ENCODE measurements at regions not wholly inside any gene's neighbourhood (a gene's known extent, or its start where the extent isn't known, plus 50 kb on each side); places are given as distances from the start of the nearest gene placed in this dataset.

DNA sequence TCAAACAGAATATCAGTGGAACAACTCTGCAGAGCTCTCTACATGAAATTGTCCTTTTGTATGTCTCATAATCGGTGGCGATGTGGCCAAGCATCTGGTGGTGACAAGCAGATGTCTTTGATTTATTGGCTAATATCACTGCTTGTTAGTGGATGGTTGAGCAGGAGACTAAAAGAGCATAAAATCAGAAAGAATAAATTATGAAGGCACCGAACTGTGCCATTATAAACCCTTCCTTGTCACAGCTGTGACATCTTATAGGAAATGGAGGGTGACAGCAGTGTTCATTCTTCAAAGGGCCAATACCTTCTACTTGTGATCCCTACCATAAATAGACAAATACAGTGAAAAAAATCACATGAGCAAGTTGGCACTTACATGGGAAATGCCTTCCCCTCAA is 1404.3 kb downstream of the MAT2B start:
- no peak overlapping the region for H3K4me3 ChIP-seq (ENCODE audit: insufficient read depth, low read depth, low read length)
- no peaks in the 10 kb centered on the region for H3K9me3 ChIP-seq (ENCODE audit: control insufficient read depth, low read length)
- 97 to 98% methylated on average over 2 to 3 of the region's 3 CpGs for WGBS, 2 experiments
- no peaks in the 10 kb centered on the region for H3K36me3 ChIP-seq (ENCODE audit: control insufficient read depth, insufficient read depth, low read length)
- H3K27me3 ChIP-seq (ENCODE audit: control insufficient read depth, insufficient read depth, low read length, poor library complexity, severe bottlenecking), result no peaks in the 10 kb centered on the region
- no peak overlapping the region for H3K27ac ChIP-seq (ENCODE audit: insufficient read depth, low read depth, low read length, poor library complexity, severe bottlenecking)
- no peaks in the 10 kb centered on the region for H3K4me1 ChIP-seq (ENCODE audit: control insufficient read depth, insufficient read depth, low read length)

DNA sequence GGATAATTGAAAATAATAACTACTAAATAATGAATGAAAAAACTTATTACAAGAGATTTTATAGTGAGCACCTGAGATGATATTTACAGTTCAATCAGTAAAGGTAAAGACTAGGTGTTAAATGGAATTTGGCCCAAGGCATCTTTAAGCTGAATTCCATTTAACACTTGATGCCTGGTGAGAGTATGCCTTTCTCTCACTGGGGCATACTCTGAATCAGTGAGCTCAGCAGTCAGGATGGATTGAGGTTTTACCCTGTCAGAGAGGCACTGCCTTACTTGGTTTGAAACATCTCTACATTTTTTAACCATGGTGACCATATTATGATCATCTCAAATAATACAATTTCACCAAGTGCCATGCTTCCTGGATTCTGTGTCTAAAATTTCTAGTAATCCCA is 1416.3 kb downstream of the MAT2B start:
- Histone ChIP-seq H3K4me3 (ENCODE audit: insufficient read depth, low read depth, low read length) (no peak overlapping the region), H3K9me3 (ENCODE audit: control insufficient read depth, low read length) (no peaks in the 10 kb centered on the region), H3K27ac (ENCODE audit: insufficient read depth, low read depth, low read length, poor library complexity, severe bottlenecking) (no peak overlapping the region), H3K36me3 (ENCODE audit: control insufficient read depth, insufficient read depth, low read length) (no peaks in the 10 kb centered on the region), H3K27me3 (ENCODE audit: control insufficient read depth, insufficient read depth, low read length, poor library complexity, severe bottlenecking) (no peaks in the 10 kb centered on the region), H3K4me1 (ENCODE audit: control insufficient read depth, insufficient read depth, low read length) (no peaks in the 10 kb centered on the region)

DNA sequence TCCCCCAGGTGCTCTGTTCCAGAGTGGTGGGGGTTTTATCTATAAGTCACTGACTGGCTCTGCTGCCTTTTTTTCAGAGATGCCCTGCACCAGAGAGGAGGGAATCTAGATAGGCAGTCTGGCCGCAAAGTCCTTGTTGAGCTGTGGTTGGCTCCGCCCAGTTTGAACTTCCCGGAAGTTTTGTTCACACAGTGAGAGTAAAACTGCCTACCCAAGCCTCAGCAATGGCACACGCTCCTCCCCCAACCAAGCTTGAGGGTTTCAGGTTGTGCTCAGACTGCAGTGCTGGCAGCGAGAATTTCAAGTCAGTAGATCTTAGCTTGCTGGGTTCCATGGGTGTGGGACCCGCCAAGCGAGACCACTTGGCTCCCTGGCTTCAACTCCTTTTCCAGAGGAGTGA is 1428.6 kb downstream of the MAT2B start:
- H3K36me3 ChIP-seq (ENCODE audit: control insufficient read depth, insufficient read depth, low read length), result no peaks in the 10 kb centered on the region
- no peaks in the 10 kb centered on the region for H3K9me3 ChIP-seq (ENCODE audit: control insufficient read depth, low read length)
- H3K4me1 ChIP-seq (ENCODE audit: control insufficient read depth, insufficient read depth, low read length), result no peaks in the 10 kb centered on the region
- H3K27ac ChIP-seq (ENCODE audit: insufficient read depth, low read depth, low read length, poor library complexity, severe bottlenecking), result no peak overlapping the region
- H3K27me3 ChIP-seq (ENCODE audit: control insufficient read depth, insufficient read depth, low read length, poor library complexity, severe bottlenecking), result no peaks in the 10 kb centered on the region
- 96 to 97% methylated on average over 7 of the region's 7 CpGs for WGBS, 2 experiments
- H3K4me3 ChIP-seq (ENCODE audit: insufficient read depth, low read depth, low read length), result no peak overlapping the region

DNA sequence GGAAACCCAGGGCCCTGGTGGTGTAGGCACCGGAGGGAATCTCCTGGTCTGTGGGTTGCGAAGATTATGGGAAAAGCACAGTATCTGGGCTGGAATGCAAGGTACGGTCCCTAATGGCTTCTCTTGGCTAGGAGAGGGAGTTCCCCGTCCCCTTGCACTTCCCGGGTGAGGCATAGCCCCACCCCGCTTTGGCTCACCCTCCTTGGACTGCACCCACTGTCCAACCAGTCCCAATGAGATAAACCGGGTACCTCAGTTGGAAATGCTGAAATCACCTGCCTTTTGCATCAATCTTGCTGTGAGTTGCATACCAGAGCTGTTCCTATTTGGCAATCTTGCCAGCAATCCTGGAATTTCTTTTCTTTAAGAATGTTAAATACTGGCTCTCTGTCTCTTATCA is 1429.1 kb downstream of the MAT2B start:
- 91 to 95% methylated on average over 7 of the region's 7 CpGs for WGBS, 2 experiments
- H3K4me1 ChIP-seq (ENCODE audit: control insufficient read depth, insufficient read depth, low read length), result no peaks in the 10 kb centered on the region
- H3K27ac ChIP-seq (ENCODE audit: insufficient read depth, low read depth, low read length, poor library complexity, severe bottlenecking), result no peak overlapping the region

DNA sequence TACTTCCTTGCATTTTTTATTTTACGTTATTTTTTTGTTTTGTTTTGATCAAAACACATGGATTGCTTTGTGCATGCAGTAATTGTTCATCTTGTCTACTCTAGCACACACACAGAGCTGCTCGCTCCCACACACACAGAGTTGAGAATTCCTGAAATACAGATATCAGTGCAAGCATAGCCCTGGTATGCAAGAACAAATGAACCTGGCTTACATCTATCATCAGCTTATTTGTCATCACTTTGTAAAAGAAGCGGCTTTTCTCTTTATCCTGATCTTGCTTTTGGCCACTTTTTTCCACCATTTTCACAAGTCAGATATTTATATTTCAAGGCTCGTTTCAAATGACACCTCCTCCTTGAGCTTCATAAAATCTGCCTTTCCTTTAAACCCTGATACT is 1435.7 kb downstream of the MAT2B start:
- no peak overlapping the region for H3K27ac ChIP-seq (ENCODE audit: insufficient read depth, low read depth, low read length, poor library complexity, severe bottlenecking)
- 91 to 95% methylated on average over 3 to 4 of the region's 4 CpGs for whole genome bisulfite sequencing, 2 experiments

More for the DNA sequence above, 1429.1 kb downstream of the MAT2B start:
- Histone ChIP-seq H3K36me3 (ENCODE audit: control insufficient read depth, insufficient read depth, low read length) (no peaks in the 10 kb centered on the region), H3K9me3 (ENCODE audit: control insufficient read depth, low read length) (no peaks in the 10 kb centered on the region), H3K27me3 (ENCODE audit: control insufficient read depth, insufficient read depth, low read length, poor library complexity, severe bottlenecking) (no peaks in the 10 kb centered on the region), H3K4me3 (ENCODE audit: insufficient read depth, low read depth, low read length) (no peak overlapping the region)

DNA sequence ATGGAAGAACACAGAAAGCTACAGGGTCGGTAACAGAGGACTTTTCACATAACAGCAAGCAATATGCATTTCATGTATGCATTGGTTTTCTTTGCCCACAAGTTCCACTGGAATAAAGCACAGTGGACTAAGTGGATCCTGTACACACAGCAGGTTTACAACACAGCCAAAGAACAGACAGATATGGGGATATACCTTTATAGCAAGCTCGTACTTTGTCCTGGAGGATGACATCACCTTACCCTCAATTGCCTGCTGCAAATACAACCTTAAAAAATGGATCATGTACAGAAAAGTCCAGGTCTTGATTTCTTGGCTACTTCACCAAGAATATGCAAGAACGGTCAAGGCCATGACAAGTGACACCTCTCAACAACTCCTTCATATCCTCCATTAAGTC is 1445.5 kb downstream of the MAT2B start:
- no peaks in the 10 kb centered on the region for H3K9me3 ChIP-seq (ENCODE audit: control insufficient read depth, low read length)
- H3K36me3 ChIP-seq (ENCODE audit: control insufficient read depth, insufficient read depth, low read length), result no peaks in the 10 kb centered on the region
- H3K4me3 ChIP-seq (ENCODE audit: insufficient read depth, low read depth, low read length), result no peak overlapping the region
- no peak overlapping the region for H3K27ac ChIP-seq (ENCODE audit: insufficient read depth, low read depth, low read length, poor library complexity, severe bottlenecking)
- no peaks in the 10 kb centered on the region for H3K27me3 ChIP-seq (ENCODE audit: control insufficient read depth, insufficient read depth, low read length, poor library complexity, severe bottlenecking)
- WGBS, 2 experiments, result 91 to 94% methylated on average over 3 of the region's 3 CpGs
- H3K4me1 ChIP-seq (ENCODE audit: control insufficient read depth, insufficient read depth, low read length), result no peaks in the 10 kb centered on the region

More for the DNA sequence above, 1435.7 kb downstream of the MAT2B start:
- H3K4me1 ChIP-seq (ENCODE audit: control insufficient read depth, insufficient read depth, low read length), result no peaks in the 10 kb centered on the region
- no peak overlapping the region for H3K4me3 ChIP-seq (ENCODE audit: insufficient read depth, low read depth, low read length)
- no peaks in the 10 kb centered on the region for H3K9me3 ChIP-seq (ENCODE audit: control insufficient read depth, low read length)
- no peaks in the 10 kb centered on the region for H3K36me3 ChIP-seq (ENCODE audit: control insufficient read depth, insufficient read depth, low read length)
- no peaks in the 10 kb centered on the region for H3K27me3 ChIP-seq (ENCODE audit: control insufficient read depth, insufficient read depth, low read length, poor library complexity, severe bottlenecking)

DNA sequence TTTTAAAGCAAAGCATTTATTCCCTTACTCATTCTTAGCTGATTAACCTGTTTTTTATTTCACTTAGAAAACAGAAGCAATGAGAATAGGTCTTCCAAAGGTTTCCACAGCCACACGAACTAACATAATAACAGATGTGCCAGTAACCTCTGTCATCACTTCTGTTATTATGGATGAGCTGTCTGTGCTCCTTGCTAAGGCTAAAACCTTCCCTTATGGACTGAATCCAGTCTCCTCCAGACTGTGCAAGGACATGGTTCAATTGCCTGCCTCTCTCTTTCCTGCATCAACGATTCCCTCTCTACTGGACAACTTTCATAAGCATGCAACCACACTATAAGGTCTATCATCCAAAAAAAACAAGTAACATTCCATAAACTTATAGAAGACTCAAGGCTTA is 1446.2 kb downstream of the MAT2B start:
- 87 to 95% methylated on average over 2 of the region's 2 CpGs for WGBS, 2 experiments
- Histone ChIP-seq H3K36me3 (ENCODE audit: control insufficient read depth, insufficient read depth, low read length) (no peaks in the 10 kb centered on the region), H3K9me3 (ENCODE audit: control insufficient read depth, low read length) (no peaks in the 10 kb centered on the region), H3K27me3 (ENCODE audit: control insufficient read depth, insufficient read depth, low read length, poor library complexity, severe bottlenecking) (no peaks in the 10 kb centered on the region), H3K4me3 (ENCODE audit: insufficient read depth, low read depth, low read length) (no peak overlapping the region), H3K4me1 (ENCODE audit: control insufficient read depth, insufficient read depth, low read length) (no peaks in the 10 kb centered on the region), H3K27ac (ENCODE audit: insufficient read depth, low read depth, low read length, poor library complexity, severe bottlenecking) (no peak overlapping the region)

DNA sequence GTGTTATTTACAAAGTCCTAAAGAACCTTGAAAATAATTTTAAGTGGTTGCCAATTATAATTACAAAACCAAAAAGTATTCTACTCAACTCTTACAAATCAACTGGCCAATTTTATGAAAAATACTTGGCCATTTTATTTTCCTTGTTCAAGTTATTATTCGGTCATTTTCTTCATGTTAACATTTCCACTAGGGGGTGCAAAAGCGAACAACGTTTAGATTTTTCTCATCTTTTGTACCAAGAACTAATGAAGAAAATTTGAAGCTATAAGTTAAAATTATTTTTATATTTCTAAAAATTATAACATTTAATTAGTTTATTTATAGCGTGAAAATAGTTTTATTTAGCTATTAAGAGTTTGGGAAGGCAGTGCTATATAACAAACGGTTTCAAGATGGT is 1453.3 kb downstream of the MAT2B start:
- Histone ChIP-seq H3K4me1 (ENCODE audit: control insufficient read depth, insufficient read depth, low read length) (no peaks in the 10 kb centered on the region), H3K27ac (ENCODE audit: insufficient read depth, low read depth, low read length, poor library complexity, severe bottlenecking) (no peak overlapping the region), H3K27me3 (ENCODE audit: control insufficient read depth, insufficient read depth, low read length, poor library complexity, severe bottlenecking) (no peaks in the 10 kb centered on the region), H3K4me3 (ENCODE audit: insufficient read depth, low read depth, low read length) (no peak overlapping the region), H3K36me3 (ENCODE audit: control insufficient read depth, insufficient read depth, low read length) (no peaks in the 10 kb centered on the region), H3K9me3 (ENCODE audit: control insufficient read depth, low read length) (no peaks in the 10 kb centered on the region)
- 93 to 99% methylated on average over 3 of the region's 5 CpGs for WGBS, 2 experiments

- 81 to 92% methylated on average over 4 of the region's 4 CpGs for WGBS, 2 experiments
- Histone ChIP-seq H3K27me3 (ENCODE audit: control insufficient read depth, insufficient read depth, low read length, poor library complexity, severe bottlenecking) (no peaks in the 10 kb centered on the region), H3K9me3 (ENCODE audit: control insufficient read depth, low read length) (no peaks in the 10 kb centered on the region), H3K4me3 (ENCODE audit: insufficient read depth, low read depth, low read length) (no peak overlapping the region), H3K4me1 (ENCODE audit: control insufficient read depth, insufficient read depth, low read length) (no peaks in the 10 kb centered on the region), H3K36me3 (ENCODE audit: control insufficient read depth, insufficient read depth, low read length) (no peaks in the 10 kb centered on the region), H3K27ac (ENCODE audit: insufficient read depth, low read depth, low read length, poor library complexity, severe bottlenecking) (no peak overlapping the region)
These were observed 1454.3 kb downstream of the MAT2B start for GRCh38 chr5:164959761-164960160.

GRCh38 chr5:164962329-164962961 is 1457.0 kb downstream of the MAT2B start:
- Histone ChIP-seq H3K4me1 (ENCODE audit: control insufficient read depth, insufficient read depth, low read length) (no peaks in the 10 kb centered on the region), H3K27ac (ENCODE audit: insufficient read depth, low read depth, low read length, poor library complexity, severe bottlenecking) (no peak overlapping the region), H3K4me3 (ENCODE audit: insufficient read depth, low read depth, low read length) (no peak overlapping the region), H3K9me3 (ENCODE audit: control insufficient read depth, low read length) (no peaks in the 10 kb centered on the region), H3K27me3 (ENCODE audit: control insufficient read depth, insufficient read depth, low read length, poor library complexity, severe bottlenecking) (no peaks in the 10 kb centered on the region), H3K36me3 (ENCODE audit: control insufficient read depth, insufficient read depth, low read length) (no peaks in the 10 kb centered on the region)
- WGBS, 2 experiments, result 95 to 97% methylated on average over 2 of the region's 2 CpGs

GRCh38 chr5:164966611-164967010 is 1461.2 kb downstream of the MAT2B start:
- H3K27me3 ChIP-seq (ENCODE audit: control insufficient read depth, insufficient read depth, low read length, poor library complexity, severe bottlenecking), result no peaks in the 10 kb centered on the region
- no peaks in the 10 kb centered on the region for H3K9me3 ChIP-seq (ENCODE audit: control insufficient read depth, low read length)
- no peaks in the 10 kb centered on the region for H3K4me1 ChIP-seq (ENCODE audit: control insufficient read depth, insufficient read depth, low read length)
- no peaks in the 10 kb centered on the region for H3K36me3 ChIP-seq (ENCODE audit: control insufficient read depth, insufficient read depth, low read length)
- 89 to 100% methylated on average over 1 to 2 of the region's 4 CpGs for WGBS, 2 experiments
- no peak overlapping the region for H3K4me3 ChIP-seq (ENCODE audit: insufficient read depth, low read depth, low read length)
- no peak overlapping the region for H3K27ac ChIP-seq (ENCODE audit: insufficient read depth, low read depth, low read length, poor library complexity, severe bottlenecking)

Data from ectodermal cell (in vitro differentiated cells).